AG09309 (cell line): ENCODE measurements at regions not wholly inside any gene's neighbourhood (a gene's known extent, or its start where the extent isn't known, plus 50 kb on each side); places are given as distances from the start of the nearest gene placed in this dataset.

Source experiments
- DNase-seq: peaks from one replicate; pipeline ENCODE4 v3.0.0-alpha.2; 2010; ENCODE audit warnings: low read depth
- H3K4me3 ChIP-seq: 2 replicates; pipeline ENCODE4 v1.5.1; 2011; ENCODE audit warnings: mild to moderate bottlenecking, low read depth, low read length, moderate library complexity; ENCODE audit not compliant: control insufficient read depth
- TF ChIP-seq, protein P1 (sequence below): IDR thresholded peaks from 2 replicates; pipeline ENCODE4 v1.5.1; 2011; ENCODE audit warnings: mild to moderate bottlenecking, low read depth, low read length, inconsistent platforms; ENCODE audit not compliant: insufficient read depth, control insufficient read depth; ENCODE audit errors: missing control alignments

DNA sequence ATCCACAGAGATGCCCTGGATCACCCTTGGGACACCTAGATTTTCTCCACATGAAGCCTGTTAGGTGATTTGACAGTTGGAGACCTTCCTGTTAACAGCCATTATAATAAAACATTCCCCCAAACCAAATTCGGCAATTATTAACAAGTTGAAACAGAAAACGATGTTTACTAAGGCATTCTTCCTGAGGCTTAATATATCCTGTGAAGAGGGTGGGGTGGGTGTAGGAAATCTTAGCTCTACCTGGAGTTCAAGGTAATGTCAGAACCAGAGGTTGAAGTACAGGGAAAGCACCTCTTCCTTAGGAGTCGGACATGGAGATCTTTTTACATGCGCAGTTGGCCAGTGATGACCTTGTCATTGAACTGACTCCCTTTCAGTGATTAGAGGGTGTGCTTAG lies 143.0 kb downstream of the FGF9 start:
- DNase-seq = no peak
- no peak overlapping the region for H3K4me3 ChIP-seq
- TF ChIP-seq, protein P1, sequence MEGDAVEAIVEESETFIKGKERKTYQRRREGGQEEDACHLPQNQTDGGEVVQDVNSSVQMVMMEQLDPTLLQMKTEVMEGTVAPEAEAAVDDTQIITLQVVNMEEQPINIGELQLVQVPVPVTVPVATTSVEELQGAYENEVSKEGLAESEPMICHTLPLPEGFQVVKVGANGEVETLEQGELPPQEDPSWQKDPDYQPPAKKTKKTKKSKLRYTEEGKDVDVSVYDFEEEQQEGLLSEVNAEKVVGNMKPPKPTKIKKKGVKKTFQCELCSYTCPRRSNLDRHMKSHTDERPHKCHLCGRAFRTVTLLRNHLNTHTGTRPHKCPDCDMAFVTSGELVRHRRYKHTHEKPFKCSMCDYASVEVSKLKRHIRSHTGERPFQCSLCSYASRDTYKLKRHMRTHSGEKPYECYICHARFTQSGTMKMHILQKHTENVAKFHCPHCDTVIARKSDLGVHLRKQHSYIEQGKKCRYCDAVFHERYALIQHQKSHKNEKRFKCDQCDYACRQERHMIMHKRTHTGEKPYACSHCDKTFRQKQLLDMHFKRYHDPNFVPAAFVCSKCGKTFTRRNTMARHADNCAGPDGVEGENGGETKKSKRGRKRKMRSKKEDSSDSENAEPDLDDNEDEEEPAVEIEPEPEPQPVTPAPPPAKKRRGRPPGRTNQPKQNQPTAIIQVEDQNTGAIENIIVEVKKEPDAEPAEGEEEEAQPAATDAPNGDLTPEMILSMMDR = no peak

GRCh38 chr13:21814604-21815003 lies 143.7 kb downstream of the FGF9 start:
- no peak overlapping the region for H3K4me3 ChIP-seq
- TF ChIP-seq, protein P1 = no peak
- DNase-seq = no peak

- TF ChIP-seq, protein P1 = no peak
Observed at GRCh38 chr13:21817878-21818277, 147.0 kb downstream of the FGF9 start.

DNA sequence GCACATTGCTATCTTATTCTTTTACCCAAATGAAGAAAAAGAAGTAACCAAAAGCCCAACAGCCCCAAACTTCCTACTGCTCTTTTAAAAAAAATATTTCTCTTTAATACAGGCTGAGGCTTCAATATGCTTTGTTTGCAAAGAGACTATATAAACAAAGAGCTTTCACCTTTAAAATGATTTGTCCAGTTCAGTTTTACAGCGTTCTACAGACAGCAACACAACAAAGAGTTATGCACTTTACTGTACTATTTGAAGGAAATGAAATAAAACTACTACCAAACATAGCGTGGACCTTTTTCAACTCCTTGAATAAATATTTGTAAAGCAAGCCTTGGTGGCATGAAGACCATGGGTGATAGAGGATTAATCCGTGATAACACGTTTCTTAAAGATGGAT lies 151.2 kb downstream of the FGF9 start:
- no peak overlapping the region for H3K4me3 ChIP-seq
- no peak for DNase-seq
- TF ChIP-seq, protein P1 = no peak

More at GRCh38 chr13:21817878-21818277, 147.0 kb downstream of the FGF9 start:
- DNase-seq = no peak
- no peak overlapping the region for H3K4me3 ChIP-seq

DNA sequence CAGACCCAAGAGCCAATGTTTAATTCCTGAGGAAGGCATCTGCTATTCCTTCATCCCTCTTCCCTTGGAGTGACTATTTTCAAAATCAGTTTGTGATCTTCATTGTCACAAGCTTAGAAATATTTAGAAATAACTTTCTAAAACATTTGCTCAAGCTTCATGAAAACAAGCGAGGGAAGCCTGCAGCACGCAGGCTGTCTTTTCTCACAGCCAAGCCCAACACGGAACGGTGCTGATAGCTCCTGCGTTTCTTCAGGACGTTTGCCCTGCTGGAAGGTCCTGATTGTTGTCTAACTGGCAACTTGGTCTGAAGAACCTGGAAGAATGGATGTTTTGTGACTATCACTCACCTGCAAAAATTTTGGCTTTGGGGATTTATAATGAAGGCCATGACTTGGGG lies 152.5 kb downstream of the FGF9 start:
- no peak overlapping the region for H3K4me3 ChIP-seq
- TF ChIP-seq, protein P1 = no peak
- no peak for DNase-seq

GRCh38 chr13:21823949-21824348 lies 153.1 kb downstream of the FGF9 start:
- H3K4me3 ChIP-seq = no peak overlapping the region
- DNase-seq = no peak
- TF ChIP-seq, protein P1 = no peak

GRCh38 chr13:21825186-21825585 lies 154.3 kb downstream of the FGF9 start:
- TF ChIP-seq, protein P1 = no peak
- H3K4me3 ChIP-seq = no peak overlapping the region
- no peak for DNase-seq
